H1 (cell line): ENCODE measurements at regions not wholly inside any gene's neighbourhood (a gene's known extent, or its start where the extent isn't known, plus 50 kb on each side); places are given as distances from the start of the nearest gene placed in this dataset.

Source experiments
- CTCF ChIA-PET: fragments of 300-600 bp; sonication (Branson Sonifier 250); formaldehyde crosslinking; loops from one replicate; lab custom pipeline; 2021; ENCODE audit not compliant: partially characterized antibody; lab: Charles Lee
- POLR2A ChIA-PET: fragments of 300-600 bp; sonication (Branson Sonifier 250); formaldehyde crosslinking; loops from one replicate; lab custom pipeline; 2021; ENCODE audit warnings: inconsistent platforms; ENCODE audit not compliant: partially characterized antibody; lab: Charles Lee
- DNase-seq, 2 experiments: peaks; one replicate each; pipeline versions ENCODE4 v3.0.0 to v3.0.0-alpha.2; 2010 to 2022; ENCODE audit warnings: low spot score in 2 of 2, low read depth in 1 of 2, mixed read lengths in 1 of 2
- FAIRE-seq: peaks from 2 replicates; lab custom pipeline; 2011; peaks lifted over from hg19 to GRCh38; lab: Jason Lieb, UNC
- H2AFZ ChIP-seq: 2 replicates; pipeline ENCODE4 v1.8.1; 2012; ENCODE audit warnings: low read length, inconsistent platforms
- H2AK5ac ChIP-seq: 2 replicates; pipeline ENCODE4 v1.6.1; 2013; ENCODE audit warnings: low read depth, low read length
- H2BK120ac ChIP-seq: replicated peaks from 2 replicates; pipeline ENCODE3; 2013; ENCODE audit warnings: low read depth, low read length, inconsistent platforms
- H2BK12ac ChIP-seq: 2 replicates; pipeline ENCODE4 v1.6.1; 2013; ENCODE audit warnings: low read depth, low read length
- H2BK15ac ChIP-seq: 2 replicates; pipeline ENCODE4 v1.6.1; 2013; ENCODE audit warnings: low read length
- H2BK20ac ChIP-seq: 2 replicates; pipeline ENCODE4 v1.6.1; 2013; ENCODE audit warnings: low read length
- H2BK5ac ChIP-seq: 2 replicates; pipeline ENCODE4 v1.6.1; 2013; ENCODE audit warnings: low read depth, low read length
- H3K14ac ChIP-seq: 2 replicates; pipeline ENCODE4 v1.6.1; 2013; ENCODE audit warnings: inconsistent platforms; ENCODE audit not compliant: insufficient read length
- H3K18ac ChIP-seq: 2 replicates; pipeline ENCODE4 v1.6.1; 2013; ENCODE audit warnings: low read length; ENCODE audit errors: extremely low read depth
- H3K23ac ChIP-seq: 2 replicates; pipeline ENCODE4 v1.6.1; 2013; ENCODE audit warnings: inconsistent platforms; ENCODE audit not compliant: insufficient read length
- H3K23me2 ChIP-seq: 2 replicates; pipeline ENCODE4 v1.6.1; 2013; ENCODE audit warnings: low read depth, low read length
- H3K27ac ChIP-seq: 2 replicates; pipeline ENCODE4 v1.6.1; 2011; ENCODE audit warnings: low read depth, low read length, inconsistent platforms
- H3K27me3 ChIP-seq, 4 experiments: replicated peaks in 1 of 4; 1 replicate in 1 of 4; 2 replicates in 3 of 4; pipeline versions ENCODE4 v1.6.1 to v1.8.1; 2011 to 2013; ENCODE audit warnings: low read length in 3 of 4, mild to moderate bottlenecking in 3 of 4, inconsistent platforms in 2 of 4, mixed read lengths in 2 of 4, moderate library complexity in 1 of 4; ENCODE audit not compliant: control insufficient read depth in 3 of 4, insufficient read depth in 3 of 4; ENCODE audit errors: extremely low read depth in 1 of 4
- H3K36me3 ChIP-seq, 4 experiments: 2 replicates each; pipeline versions ENCODE4 v1.6.1 to v1.8.1; 2011 to 2013; ENCODE audit warnings: mild to moderate bottlenecking in 4 of 4, low read length in 3 of 4, moderate library complexity in 2 of 4, control low read depth in 1 of 4, inconsistent platforms in 1 of 4; ENCODE audit not compliant: insufficient read depth in 4 of 4, control insufficient read depth in 2 of 4
- H3K4ac ChIP-seq: replicated peaks from 2 replicates; pipeline ENCODE3; 2013; ENCODE audit warnings: low read length, low read depth, mixed read lengths, inconsistent platforms; ENCODE audit not compliant: insufficient read length
- H3K4me1 ChIP-seq, 4 experiments: replicated peaks in 1 of 4; 1 replicate in 1 of 4; 2 replicates in 3 of 4; pipeline versions ENCODE4 v1.6.1 to v1.8.1; 2011 to 2013; ENCODE audit warnings: low read length in 3 of 4, inconsistent platforms in 2 of 4, mixed read lengths in 1 of 4; ENCODE audit not compliant: insufficient read depth in 4 of 4, control insufficient read depth in 3 of 4
- H3K4me2 ChIP-seq, 2 experiments: 2 replicates each; pipeline versions ENCODE4 v1.6.1 to v1.8.1; 2011 to 2013; ENCODE audit warnings: low read depth in 2 of 2, low read length in 2 of 2, control low read depth in 1 of 2, inconsistent platforms in 1 of 2, mild to moderate bottlenecking in 1 of 2; ENCODE audit not compliant: insufficient read depth in 1 of 2
- H3K4me3 ChIP-seq, 4 experiments: fragments of 200-600, 300-600 bp in 1 of 4; sonication (generic), shearing (Covaris generic), sonication (Bioruptor Twin) in 1 of 4; 2 replicates each; pipeline versions ENCODE4 v1.5.1 to v1.8.1; 2011 to 2016; ENCODE audit warnings: low read length in 4 of 4, low read depth in 3 of 4, control low read depth in 2 of 4, inconsistent platforms in 2 of 4, mild to moderate bottlenecking in 2 of 4, mixed read lengths in 1 of 4, moderate library complexity in 1 of 4; ENCODE audit not compliant: insufficient read depth in 2 of 4; ENCODE audit errors: extremely low read depth in 1 of 4
- H3K56ac ChIP-seq: replicated peaks from 2 replicates; pipeline ENCODE3; 2013; ENCODE audit warnings: low read depth, mild to moderate bottlenecking, mixed read lengths, low read length, inconsistent platforms; ENCODE audit not compliant: insufficient read length
- H3K79me1 ChIP-seq: 2 replicates; pipeline ENCODE4 v1.6.1; 2013; ENCODE audit warnings: low read depth, low read length, control low read depth
- H3K79me2 ChIP-seq, 2 experiments: 2 replicates each; pipeline versions ENCODE4 v1.6.1 to v1.8.1; 2012 to 2013; ENCODE audit warnings: low read length in 2 of 2, mild to moderate bottlenecking in 2 of 2, inconsistent platforms in 1 of 2; ENCODE audit not compliant: insufficient read depth in 2 of 2, control insufficient read depth in 1 of 2
- H3K9ac ChIP-seq, 4 experiments: replicated peaks in 1 of 4; 1 replicate in 1 of 4; 2 replicates in 3 of 4; pipeline versions ENCODE4 v1.6.1 to v1.8.1; 2011 to 2013; ENCODE audit warnings: low read depth in 3 of 4, low read length in 3 of 4, control low read depth in 2 of 4, mild to moderate bottlenecking in 2 of 4, moderate library complexity in 2 of 4, inconsistent platforms in 1 of 4; ENCODE audit errors: extremely low read depth in 1 of 4
- H3K9me3 ChIP-seq, 2 experiments: 2 replicates each; pipeline versions ENCODE4 v1.6.1 to v1.8.1; 2012 to 2013; ENCODE audit warnings: mild to moderate bottlenecking in 2 of 2, moderate library complexity in 2 of 2, control low read depth in 1 of 2, inconsistent platforms in 1 of 2, low read depth in 1 of 2, low read length in 1 of 2, mixed read lengths in 1 of 2; ENCODE audit not compliant: insufficient read depth in 2 of 2
- H4K20me1 ChIP-seq, 2 experiments: replicated peaks in 1 of 2; 2 replicates each; pipeline versions ENCODE3 to v1.8.1; 2011 to 2013; ENCODE audit warnings: inconsistent platforms in 2 of 2, low read length in 2 of 2, mild to moderate bottlenecking in 1 of 2; ENCODE audit not compliant: insufficient read depth in 2 of 2, control insufficient read depth in 1 of 2
- H4K5ac ChIP-seq: 2 replicates; pipeline ENCODE4 v1.6.1; 2013; ENCODE audit warnings: low read length, low read depth, mixed read lengths, inconsistent platforms; ENCODE audit not compliant: insufficient read length
- H4K8ac ChIP-seq: 2 replicates; pipeline ENCODE4 v1.8.0; 2013; ENCODE audit warnings: mild to moderate bottlenecking, moderate library complexity, low read length, inconsistent platforms; ENCODE audit not compliant: insufficient read depth; ENCODE audit errors: extremely low read depth
- H4K91ac ChIP-seq: replicated peaks from 2 replicates; pipeline ENCODE3; 2013; ENCODE audit warnings: low read length, mixed read lengths, inconsistent platforms; ENCODE audit not compliant: insufficient read length
- ASH2L ChIP-seq: fragments of 200-600, 300-600 bp; sonication (generic); IDR thresholded peaks from one replicate; pipeline ENCODE4 v1.7.1; 2017; ENCODE audit warnings: low read length
- CBX5 ChIP-seq: fragments of 300-800, 300-1000 bp; sonication (generic); IDR thresholded peaks from 2 replicates; pipeline ENCODE4 v1.7.1; 2016; ENCODE audit warnings: antibody characterized with exemption, low read length, low read depth
- CREB1 ChIP-seq: IDR thresholded peaks from 2 replicates; pipeline ENCODE4 v1.6.1; 2012; ENCODE audit warnings: inconsistent platforms
- SAP30 ChIP-seq: fragments of 300-600 bp; sonication (generic); IDR thresholded peaks from 2 replicates; pipeline ENCODE4 v1.7.1; 2012; ENCODE audit warnings: low read length, moderate library complexity, mild to moderate bottlenecking, inconsistent platforms; ENCODE audit not compliant: insufficient read depth, insufficient replicate concordance
- TCF12 ChIP-seq: IDR thresholded peaks from 2 replicates; pipeline ENCODE4 v1.6.1; 2011; ENCODE audit warnings: low read depth, mild to moderate bottlenecking, low read length
- WGBS, 2 experiments: shearing (Covaris generic) in 1 of 2; methylation state at CpG; one replicate each; pipeline versions ENCODE4 v1.1.6 to v1.1.7; 2013 to 2015; ENCODE audit warnings: low lambda C conversion rate in 2 of 2, mixed read lengths in 2 of 2, inconsistent platforms in 1 of 2, low coverage in 1 of 2, missing lambda C conversion rate in 1 of 2; ENCODE audit not compliant: insufficient replicate concordance in 2 of 2, insufficient coverage in 1 of 2, insufficient read length in 1 of 2; ENCODE audit errors: extremely low coverage in 1 of 2, missing lambda C conversion rate in 1 of 2; 5-methylcytosine and 5-hydroxymethylcytosine counted together

GRCh38 chr2:145501920-145502319 lies 982.0 kb upstream of the ZEB2 start:
- ChIA-PET CTCF (no interaction called here), POLR2A (no interaction called here)
- no peak overlapping the region for H2BK12ac ChIP-seq
- no peaks in the 10 kb centered on the region for H3K23me2 ChIP-seq
- no peaks in the 10 kb centered on the region for H3K27me3 ChIP-seq
- no peaks in the 10 kb centered on the region for H3K79me2 ChIP-seq
- H3K4me3 ChIP-seq: no peak overlapping the region
- no peaks in the 10 kb centered on the region for H3K79me1 ChIP-seq
- no peak overlapping the region for H3K56ac ChIP-seq
- FAIRE-seq (no peak), DNase-seq (no peak)
- no peak overlapping the region for H3K27ac ChIP-seq
- H3K9ac ChIP-seq: no peak overlapping the region
- no peaks in the 10 kb centered on the region for H3K36me3 ChIP-seq
- no peak overlapping the region for H3K23ac ChIP-seq
- H3K18ac ChIP-seq: no peak overlapping the region
- H4K8ac ChIP-seq: no peak overlapping the region
- no peak overlapping the region for H3K4me2 ChIP-seq
- no peak overlapping the region for H4K5ac ChIP-seq
- no peaks in the 10 kb centered on the region for H3K4me1 ChIP-seq
- no peak overlapping the region for H2BK20ac ChIP-seq
- H4K91ac ChIP-seq: no peak overlapping the region
- H4K20me1 ChIP-seq: no peaks in the 10 kb centered on the region
- no peak overlapping the region for H2BK5ac ChIP-seq
- H3K9me3 ChIP-seq: no peaks in the 10 kb centered on the region
- H3K14ac ChIP-seq: no peak overlapping the region
- H2AFZ ChIP-seq: no peak overlapping the region
- H2BK15ac ChIP-seq: no peak overlapping the region
- no peak overlapping the region for H2BK120ac ChIP-seq
- H2AK5ac ChIP-seq: no peak overlapping the region
- 86% methylated on average over 3 of the region's 3 CpGs; no CpG with 5 or more reads in 1 of the 2 experiments for WGBS, 2 experiments
- no peak overlapping the region for H3K4ac ChIP-seq
- no peak for TF ChIP-seq SAP30
- no peak for TF ChIP-seq CBX5
- TF ChIP-seq ASH2L: no peak
- no peak for TF ChIP-seq TCF12
- no peak for TF ChIP-seq CREB1
